ENCODE measurements at regions not wholly inside any gene's neighbourhood (a gene's known extent, or its start where the extent isn't known, plus 50 kb on each side); places are given as distances from the start of the nearest gene placed in this dataset.

DNA sequence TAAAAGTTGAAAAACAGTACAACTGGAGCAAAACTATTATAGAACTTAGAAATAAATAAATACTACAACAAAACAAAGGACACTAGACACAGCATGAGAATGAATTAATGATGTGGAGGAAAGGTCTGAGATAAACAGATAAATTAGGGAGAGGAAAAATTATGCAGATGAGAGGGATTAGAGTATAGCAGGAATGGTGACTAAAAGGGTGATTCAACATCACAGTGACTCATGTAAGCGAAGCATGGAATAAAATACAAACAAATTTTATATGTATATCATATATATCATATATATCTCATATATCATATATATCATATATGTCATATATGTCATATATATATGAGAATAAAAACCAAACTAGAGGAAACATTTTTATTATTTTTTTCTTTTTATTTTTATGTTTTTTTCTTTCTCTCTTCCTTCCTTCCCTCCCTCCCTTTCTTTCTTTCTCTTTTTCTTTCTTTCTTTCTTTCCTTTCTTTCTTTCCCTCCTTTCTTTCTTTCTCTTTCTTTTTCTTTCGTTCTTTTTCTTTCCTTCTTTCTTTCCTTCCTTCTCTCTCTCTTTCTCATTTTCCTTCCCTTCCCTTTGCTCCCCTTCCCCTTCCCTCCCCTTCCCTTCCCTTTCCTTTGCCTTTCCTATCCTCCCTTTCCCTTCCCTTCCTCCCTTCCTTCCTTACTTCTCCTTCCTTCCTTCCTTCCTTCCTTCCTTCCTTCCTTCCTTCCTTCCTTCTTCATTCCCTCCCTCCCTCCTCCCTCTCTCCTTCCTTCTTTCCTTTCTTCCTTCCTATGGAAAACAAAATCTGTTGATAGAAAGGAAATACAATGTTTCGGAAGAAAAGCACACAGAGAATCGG lies 1014.6 kb downstream of the GRIK2 start:
- Mint-ChIP-seq H3K4me3 (ENCODE audit: unreplicated experiment) (no peak overlapping the region), H3K27me3 (ENCODE audit: low read depth) (no peaks in the 10 kb centered on the region), H3K36me3 (ENCODE audit: low read depth) (no peaks in the 10 kb centered on the region), H3K4me1 (ENCODE audit: low read depth) (peaks cover 3% of the 10 kb centered on the region), H3K9me3 (ENCODE audit: low read depth) (peaks cover 3% of the 10 kb centered on the region), H3K27ac (ENCODE audit: unreplicated experiment) (no peak overlapping the region)
- TF ChIP-seq, protein P1, sequence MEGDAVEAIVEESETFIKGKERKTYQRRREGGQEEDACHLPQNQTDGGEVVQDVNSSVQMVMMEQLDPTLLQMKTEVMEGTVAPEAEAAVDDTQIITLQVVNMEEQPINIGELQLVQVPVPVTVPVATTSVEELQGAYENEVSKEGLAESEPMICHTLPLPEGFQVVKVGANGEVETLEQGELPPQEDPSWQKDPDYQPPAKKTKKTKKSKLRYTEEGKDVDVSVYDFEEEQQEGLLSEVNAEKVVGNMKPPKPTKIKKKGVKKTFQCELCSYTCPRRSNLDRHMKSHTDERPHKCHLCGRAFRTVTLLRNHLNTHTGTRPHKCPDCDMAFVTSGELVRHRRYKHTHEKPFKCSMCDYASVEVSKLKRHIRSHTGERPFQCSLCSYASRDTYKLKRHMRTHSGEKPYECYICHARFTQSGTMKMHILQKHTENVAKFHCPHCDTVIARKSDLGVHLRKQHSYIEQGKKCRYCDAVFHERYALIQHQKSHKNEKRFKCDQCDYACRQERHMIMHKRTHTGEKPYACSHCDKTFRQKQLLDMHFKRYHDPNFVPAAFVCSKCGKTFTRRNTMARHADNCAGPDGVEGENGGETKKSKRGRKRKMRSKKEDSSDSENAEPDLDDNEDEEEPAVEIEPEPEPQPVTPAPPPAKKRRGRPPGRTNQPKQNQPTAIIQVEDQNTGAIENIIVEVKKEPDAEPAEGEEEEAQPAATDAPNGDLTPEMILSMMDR (IDR thresholded peaks at IDR 0.05): no peak
- DNase-seq (ENCODE audit: low spot score): no peak

DNA sequence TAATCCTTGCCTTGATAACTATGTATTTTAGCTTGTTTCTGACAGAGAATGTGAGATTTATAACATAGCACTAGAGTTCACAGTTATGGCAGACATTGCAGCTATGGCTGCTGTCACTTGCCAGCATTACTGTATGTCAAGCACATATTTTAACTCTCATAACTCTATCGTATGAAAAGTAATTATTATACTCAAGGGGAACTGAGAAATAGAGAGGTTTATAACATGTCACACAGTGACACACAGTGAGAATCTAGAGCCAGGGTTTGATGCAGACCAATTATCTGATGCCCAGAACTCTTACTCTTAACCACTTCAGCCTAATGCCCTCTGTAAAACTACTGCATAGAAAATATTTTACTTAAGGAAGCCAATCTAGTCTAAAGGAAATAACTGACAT lies 1012.4 kb downstream of the GRIK2 start:
- Mint-ChIP-seq H3K4me1 (ENCODE audit: low read depth) (peaks cover 3% of the 10 kb centered on the region), H3K27me3 (ENCODE audit: low read depth) (no peaks in the 10 kb centered on the region), H3K4me3 (ENCODE audit: unreplicated experiment) (no peak overlapping the region), H3K27ac (ENCODE audit: unreplicated experiment) (no peak overlapping the region), H3K36me3 (ENCODE audit: low read depth) (no peaks in the 10 kb centered on the region), H3K9me3 (ENCODE audit: low read depth) (peaks cover 3% of the 10 kb centered on the region)
- DNase-seq (ENCODE audit: low spot score): no peak
- TF ChIP-seq, protein P1 (IDR thresholded peaks at IDR 0.05): no peak

DNA sequence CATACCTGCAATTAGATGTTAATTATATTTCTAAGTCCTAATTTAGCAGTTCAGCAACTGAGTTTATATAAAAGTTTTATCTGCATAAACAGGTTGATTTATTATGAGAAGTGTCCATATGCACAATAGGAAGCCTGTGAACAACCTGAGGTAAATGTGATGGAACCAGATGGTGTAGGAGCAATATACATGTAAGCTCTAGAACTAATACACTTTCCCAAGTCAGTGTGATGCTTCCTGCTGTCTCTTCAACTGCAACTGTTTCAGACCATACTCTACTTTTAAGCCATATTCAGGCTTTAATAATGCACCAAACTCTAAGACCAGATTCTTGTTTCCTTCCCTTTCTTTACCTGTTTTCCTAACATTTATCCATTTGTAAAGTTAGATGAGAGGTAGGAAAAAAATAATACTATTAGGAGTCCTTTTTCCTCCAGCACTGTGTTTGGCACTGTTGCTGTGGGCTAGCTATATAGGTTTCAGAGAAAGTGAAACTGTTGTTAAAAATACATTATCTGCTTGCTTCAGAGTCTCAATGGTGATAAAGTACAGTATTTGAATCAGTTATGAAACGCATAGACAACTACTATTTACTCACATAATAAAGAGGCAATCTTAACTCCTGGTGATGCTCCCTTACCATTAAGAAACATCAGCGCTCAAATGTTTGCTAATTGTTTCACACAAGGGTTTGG lies 1009.3 kb downstream of the GRIK2 start:
- H3K4me3 Mint-ChIP-seq (ENCODE audit: unreplicated experiment): no peak overlapping the region
- TF ChIP-seq, protein P1 (IDR thresholded peaks at IDR 0.05): no peak
- no peak for DNase-seq (ENCODE audit: low spot score)
- H3K27me3 Mint-ChIP-seq (ENCODE audit: low read depth): no peaks in the 10 kb centered on the region
- no peaks in the 10 kb centered on the region for H3K36me3 Mint-ChIP-seq (ENCODE audit: low read depth)
- H3K27ac Mint-ChIP-seq (ENCODE audit: unreplicated experiment): no peak overlapping the region
- peaks cover 3% of the 10 kb centered on the region for H3K9me3 Mint-ChIP-seq (ENCODE audit: low read depth)
- peaks cover 8% of the 10 kb centered on the region for H3K4me1 Mint-ChIP-seq (ENCODE audit: low read depth)

DNA sequence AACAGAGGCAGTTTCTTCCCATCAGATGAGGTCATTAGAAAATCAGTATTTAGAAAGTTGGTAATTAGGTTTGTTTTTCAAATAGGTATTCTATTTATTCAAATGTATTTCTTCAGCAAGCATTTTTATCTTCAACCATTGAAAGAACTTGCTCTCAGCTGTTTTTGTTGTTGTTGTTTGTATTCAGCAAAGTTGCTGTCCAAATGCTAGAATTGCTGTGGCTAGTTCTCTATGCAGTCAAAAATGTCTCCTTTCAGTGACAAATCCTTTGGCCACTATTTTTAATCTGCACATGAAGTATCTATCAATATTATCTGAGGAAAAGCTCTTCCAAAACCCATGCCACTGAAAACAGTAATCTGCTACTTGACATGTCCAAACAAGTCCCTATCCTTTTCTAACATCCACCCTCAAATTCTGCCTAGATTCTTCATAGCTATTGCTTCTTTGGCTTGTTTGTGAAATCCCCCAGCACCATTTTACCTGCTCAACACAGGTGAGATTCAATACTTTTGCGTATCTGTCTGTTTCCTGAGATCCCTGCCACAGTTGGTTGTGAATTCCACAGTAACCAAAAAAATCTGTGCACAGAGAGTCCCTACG lies 1005.4 kb downstream of the GRIK2 start:
- peaks cover 5% of the 10 kb centered on the region for H3K4me1 Mint-ChIP-seq (ENCODE audit: low read depth)
- H3K4me3 Mint-ChIP-seq (ENCODE audit: unreplicated experiment): no peak overlapping the region
- H3K9me3 Mint-ChIP-seq (ENCODE audit: low read depth): peaks cover 9% of the 10 kb centered on the region
- no peaks in the 10 kb centered on the region for H3K27me3 Mint-ChIP-seq (ENCODE audit: low read depth)
- H3K27ac Mint-ChIP-seq (ENCODE audit: unreplicated experiment): no peak overlapping the region
- no peak for DNase-seq (ENCODE audit: low spot score)
- H3K36me3 Mint-ChIP-seq (ENCODE audit: low read depth): peaks cover 2% of the 10 kb centered on the region
- TF ChIP-seq, protein P1 (IDR thresholded peaks at IDR 0.05): no peak

DNA sequence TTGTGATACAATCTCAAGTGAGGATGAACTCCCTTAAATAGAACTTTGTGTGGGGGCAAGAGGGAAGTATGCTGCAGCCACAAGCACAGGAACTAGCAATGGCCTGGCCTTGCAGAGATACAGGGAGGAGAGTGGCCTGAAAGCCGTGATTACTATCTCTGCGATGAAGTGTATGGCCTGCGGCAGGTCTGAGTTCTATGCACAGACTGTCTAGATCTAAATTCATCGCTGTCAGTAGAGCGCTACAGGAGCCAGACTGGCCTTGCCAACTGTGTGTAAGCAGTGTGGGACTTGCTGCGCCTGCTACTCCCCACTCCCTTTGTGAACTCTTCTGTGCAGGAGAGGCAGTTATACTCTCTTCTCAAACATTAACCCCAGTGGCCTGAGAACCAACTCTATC lies 997.0 kb downstream of the GRIK2 start:
- DNase-seq (ENCODE audit: low spot score): no peak
- Mint-ChIP-seq H3K27ac (ENCODE audit: unreplicated experiment) (no peak overlapping the region), H3K27me3 (ENCODE audit: low read depth) (no peaks in the 10 kb centered on the region), H3K4me3 (ENCODE audit: unreplicated experiment) (no peak overlapping the region), H3K4me1 (ENCODE audit: low read depth) (peaks cover 8% of the 10 kb centered on the region), H3K36me3 (ENCODE audit: low read depth) (peaks cover 2% of the 10 kb centered on the region), H3K9me3 (ENCODE audit: low read depth) (peaks cover 19% of the 10 kb centered on the region)
- TF ChIP-seq, protein P1 (IDR thresholded peaks at IDR 0.05): no peak
